ENCODE measurements at regions not wholly inside any gene's neighbourhood (a gene's known extent, or its start where the extent isn't known, plus 50 kb on each side); places are given as distances from the start of the nearest gene placed in this dataset.

GRCh38 chr6:114793428-114793827, 450.6 kb upstream of the HS3ST5 start:
- Histone ChIP-seq H3K27ac (ENCODE audit: insufficient read depth, low read depth, low read length) (no peak overlapping the region), H2AFZ (ENCODE audit: low read depth, low read length) (no peak overlapping the region), H3K27me3 (ENCODE audit: control insufficient read depth in 2 of 2, insufficient read depth in 2 of 2, low read length in 2 of 2) (no peaks in the 10 kb centered on the region), H3K4me1 (ENCODE audit: control insufficient read depth, extremely low read depth, insufficient read depth, low read length) (no peaks in the 10 kb centered on the region), H3K9me1 (replicated peaks; ENCODE audit: control insufficient read depth, extremely low read depth, insufficient read depth, low read length) (no peaks in the 10 kb centered on the region), H3K4me2 (ENCODE audit: insufficient read depth, low read length) (no peak overlapping the region), H3K9me3 (replicated peaks; ENCODE audit: control insufficient read depth, insufficient read depth, low read length) (peaks cover 4% of the 10 kb centered on the region), H4K20me1 (replicated peaks; ENCODE audit: control insufficient read depth, extremely low read depth, insufficient read depth, low read length) (no peaks in the 10 kb centered on the region), H3K36me3 (ENCODE audit: control insufficient read depth in 2 of 2, extremely low read depth in 1 of 2, insufficient read depth in 2 of 2, low read length in 2 of 2) (no peaks in the 10 kb centered on the region), H3K79me2 (ENCODE audit: control insufficient read depth, insufficient read depth, low read length) (no peaks in the 10 kb centered on the region), H3K4me3 (replicated peaks in 1 of 3; ENCODE audit: insufficient read depth in 1 of 3, low read depth in 1 of 3, low read length in 3 of 3) (no peak overlapping the region), H3K9ac (replicated peaks; ENCODE audit: extremely low read depth, insufficient read depth, low read length) (no peak overlapping the region)
- ChIA-PET POLR2A (no interaction called here), CTCF (no interaction called here)
- intact Hi-C loops (cut with micrococcal nuclease) = no loop called here
- no peak for TF ChIP-seq FOS (IDR thresholded peaks at IDR 0.05; ENCODE audit: borderline replicate concordance, insufficient read depth, low read length)
- no peak for TF ChIP-seq POLR2AphosphoS5 (IDR thresholded peaks at IDR 0.05; ENCODE audit: insufficient read depth, low read depth, low read length)
- TF ChIP-seq JUN (IDR thresholded peaks at IDR 0.05; ENCODE audit: borderline replicate concordance, insufficient read depth, insufficient read length, low read depth) = no peak
- no peak for TF ChIP-seq POLR2A (IDR thresholded peaks at IDR 0.05; ENCODE audit: low read depth, low read length)
- TF ChIP-seq, protein P1, sequence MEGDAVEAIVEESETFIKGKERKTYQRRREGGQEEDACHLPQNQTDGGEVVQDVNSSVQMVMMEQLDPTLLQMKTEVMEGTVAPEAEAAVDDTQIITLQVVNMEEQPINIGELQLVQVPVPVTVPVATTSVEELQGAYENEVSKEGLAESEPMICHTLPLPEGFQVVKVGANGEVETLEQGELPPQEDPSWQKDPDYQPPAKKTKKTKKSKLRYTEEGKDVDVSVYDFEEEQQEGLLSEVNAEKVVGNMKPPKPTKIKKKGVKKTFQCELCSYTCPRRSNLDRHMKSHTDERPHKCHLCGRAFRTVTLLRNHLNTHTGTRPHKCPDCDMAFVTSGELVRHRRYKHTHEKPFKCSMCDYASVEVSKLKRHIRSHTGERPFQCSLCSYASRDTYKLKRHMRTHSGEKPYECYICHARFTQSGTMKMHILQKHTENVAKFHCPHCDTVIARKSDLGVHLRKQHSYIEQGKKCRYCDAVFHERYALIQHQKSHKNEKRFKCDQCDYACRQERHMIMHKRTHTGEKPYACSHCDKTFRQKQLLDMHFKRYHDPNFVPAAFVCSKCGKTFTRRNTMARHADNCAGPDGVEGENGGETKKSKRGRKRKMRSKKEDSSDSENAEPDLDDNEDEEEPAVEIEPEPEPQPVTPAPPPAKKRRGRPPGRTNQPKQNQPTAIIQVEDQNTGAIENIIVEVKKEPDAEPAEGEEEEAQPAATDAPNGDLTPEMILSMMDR (IDR thresholded peaks at IDR 0.05; ENCODE audit: extremely low read depth in 1 of 2, insufficient read depth in 1 of 2, low read depth in 1 of 2, low read length in 2 of 2) = no peak
- no peak for TF ChIP-seq GATA2 (IDR thresholded peaks at IDR 0.05; ENCODE audit: insufficient read depth, insufficient read length, low read depth, low read length)
- TF ChIP-seq, protein P2, sequence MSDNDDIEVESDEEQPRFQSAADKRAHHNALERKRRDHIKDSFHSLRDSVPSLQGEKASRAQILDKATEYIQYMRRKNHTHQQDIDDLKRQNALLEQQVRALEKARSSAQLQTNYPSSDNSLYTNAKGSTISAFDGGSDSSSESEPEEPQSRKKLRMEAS (IDR thresholded peaks at IDR 0.05; ENCODE audit: insufficient read depth, insufficient read length) = no peak
- TF ChIP-seq EZH2 (IDR thresholded peaks at IDR 0.05; ENCODE audit: borderline replicate concordance, low read depth, low read length, severe bottlenecking) = no peak
- TF ChIP-seq MYC (IDR thresholded peaks at IDR 0.05; ENCODE audit: low read depth, low read length) = no peak
- FAIRE-seq (no peak), DNase-seq (ENCODE audit: low read depth, low spot score) (no peak)
- dilution Hi-C loops (cut with MboI; ENCODE audit: extremely low pct_ligation_motif_present, low sequenced_read_pairs) = no loop called here
- BruUV-seq (replicated peaks) = no TSS peak
